IPS DF 4.7 (cell line): ENCODE measurements at regions not wholly inside any gene's neighbourhood (a gene's known extent, or its start where the extent isn't known, plus 50 kb on each side); places are given as distances from the start of the nearest gene placed in this dataset.

Experiments
- DNase-seq: peaks from one replicate; pipeline ENCODE4 v3.0.0-alpha.2; 2013; ENCODE audit warnings: low spot score; ENCODE audit errors: extremely low read depth

GRCh38 chr14:104510794-104511611 lies 68.6 kb upstream of the C14orf180 start:
- no peak for DNase-seq

- no peak for DNase-seq
These were observed 67.5 kb upstream of the C14orf180 start for GRCh38 chr14:104512061-104512460.

GRCh38 chr14:104512771-104513640 lies 66.6 kb upstream of the C14orf180 start:
- no peak for DNase-seq

GRCh38 chr14:104513641-104514046 lies 65.9 kb upstream of the C14orf180 start:
- DNase-seq = no peak

- DNase-seq = no peak
These were observed 65.3 kb upstream of the C14orf180 start for GRCh38 chr14:104514156-104514848.

GRCh38 chr14:104515059-104515810 lies 64.3 kb upstream of the C14orf180 start:
- DNase-seq = no peak

GRCh38 chr14:104515811-104516780 lies 63.5 kb upstream of the C14orf180 start:
- DNase-seq = no peak

- no peak for DNase-seq
These were observed 62.7 kb upstream of the C14orf180 start for GRCh38 chr14:104516906-104517305.

- no peak for DNase-seq
These were observed 62.1 kb upstream of the C14orf180 start for GRCh38 chr14:104517426-104517825.

- DNase-seq = no peak
These were observed 61.7 kb upstream of the C14orf180 start for GRCh38 chr14:104517867-104518266.

GRCh38 chr14:104518659-104519350 lies 60.8 kb upstream of the C14orf180 start:
- no peak for DNase-seq

- DNase-seq = no peak
These were observed 59.8 kb upstream of the C14orf180 start for GRCh38 chr14:104519721-104520120.

GRCh38 chr14:104520620-104521410 lies 58.7 kb upstream of the C14orf180 start:
- DNase-seq = no peak

GRCh38 chr14:104521816-104522745 lies 57.5 kb upstream of the C14orf180 start:
- no peak for DNase-seq

- no peak for DNase-seq
These were observed 56.5 kb upstream of the C14orf180 start for GRCh38 chr14:104522926-104523545.

- DNase-seq = no peak
These were observed 56.0 kb upstream of the C14orf180 start for GRCh38 chr14:104523546-104523935.

GRCh38 chr14:104524726-104525125 lies 54.8 kb upstream of the C14orf180 start:
- no peak for DNase-seq
